ENCODE measurements at regions not wholly inside any gene's neighbourhood (a gene's known extent, or its start where the extent isn't known, plus 50 kb on each side); places are given as distances from the start of the nearest gene placed in this dataset.
A peak's percentile ranks its signal among the peaks of the same experiment; 100 is the strongest.

- no peak overlapping the region for H3K4me3 ChIP-seq
Measured at GRCh38 chr5:86909418-86910295, 291.9 kb downstream of the COX7C start.

DNA sequence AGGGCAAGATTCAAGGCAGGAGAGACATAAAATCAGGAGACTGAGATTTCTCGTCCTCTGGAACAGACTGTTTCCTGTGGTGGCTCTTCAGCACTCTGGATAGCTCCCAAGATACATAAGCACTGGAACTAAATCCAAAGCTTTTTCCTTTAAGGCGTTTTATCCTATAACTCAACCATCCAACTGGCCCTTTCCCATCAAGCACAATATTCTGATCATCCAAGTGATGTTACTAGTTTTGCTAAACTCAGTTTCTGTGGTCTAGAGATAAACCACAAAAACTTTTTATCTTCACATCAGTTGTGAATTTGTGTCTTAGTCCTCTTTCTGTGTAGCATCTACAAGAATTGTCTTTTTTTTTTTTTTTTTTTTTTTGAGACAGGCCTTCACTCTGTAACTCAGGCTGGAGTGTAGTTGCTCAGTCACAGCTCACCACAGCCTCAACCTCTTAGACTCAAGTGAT lies 299.4 kb downstream of the COX7C start:
- H3K9me3 ChIP-seq (replicated peaks), result no peaks in the 10 kb centered on the region
- no peak overlapping the region for H3K4me3 ChIP-seq
- DNase-seq (ENCODE audit: low read depth in 1 of 2, low spot score in 2 of 2), result peak in 1 of 2 experiments; percentile 28
- H3K27me3 ChIP-seq (replicated peaks), result no peaks in the 10 kb centered on the region
- no peaks in the 10 kb centered on the region for H3K36me3 ChIP-seq
- no peak overlapping the region for H3K27ac ChIP-seq
- no peaks in the 10 kb centered on the region for H3K4me1 ChIP-seq (replicated peaks)

More at GRCh38 chr5:86909418-86910295, 291.9 kb downstream of the COX7C start:
- peak overlapping the region; percentile 96 for H3K27ac ChIP-seq
- no peaks in the 10 kb centered on the region for H3K27me3 ChIP-seq (replicated peaks)
- DNase-seq (ENCODE audit: low read depth in 1 of 2, low spot score in 2 of 2), result peak; percentile 56 to 94
- no peaks in the 10 kb centered on the region for H3K9me3 ChIP-seq (replicated peaks)
- H3K4me1 ChIP-seq (replicated peaks), result peaks cover 33% of the 10 kb centered on the region
- no peaks in the 10 kb centered on the region for H3K36me3 ChIP-seq

GRCh38 chr5:86918246-86918645 lies 300.5 kb downstream of the COX7C start:
- DNase-seq (ENCODE audit: low read depth in 1 of 2, low spot score in 2 of 2), result no peak
- H3K27me3 ChIP-seq (replicated peaks), result no peaks in the 10 kb centered on the region; the same call in 1 of the 2 replicates
- H3K27ac ChIP-seq, result no peak overlapping the region
- no peaks in the 10 kb centered on the region for H3K9me3 ChIP-seq (replicated peaks)
- H3K4me3 ChIP-seq, result no peak overlapping the region
- H3K4me1 ChIP-seq (replicated peaks), result no peaks in the 10 kb centered on the region
- H3K36me3 ChIP-seq, result no peaks in the 10 kb centered on the region

GRCh38 chr5:86926033-86926432 lies 308.3 kb downstream of the COX7C start:
- Histone ChIP-seq H3K27me3 (replicated peaks) (peaks cover 4% of the 10 kb centered on the region), H3K36me3 (no peaks in the 10 kb centered on the region), H3K27ac (no peak overlapping the region), H3K4me1 (replicated peaks) (no peaks in the 10 kb centered on the region), H3K9me3 (replicated peaks) (no peaks in the 10 kb centered on the region), H3K4me3 (no peak overlapping the region)
- DNase-seq (ENCODE audit: low read depth in 1 of 2, low spot score in 2 of 2), result no peak

DNA sequence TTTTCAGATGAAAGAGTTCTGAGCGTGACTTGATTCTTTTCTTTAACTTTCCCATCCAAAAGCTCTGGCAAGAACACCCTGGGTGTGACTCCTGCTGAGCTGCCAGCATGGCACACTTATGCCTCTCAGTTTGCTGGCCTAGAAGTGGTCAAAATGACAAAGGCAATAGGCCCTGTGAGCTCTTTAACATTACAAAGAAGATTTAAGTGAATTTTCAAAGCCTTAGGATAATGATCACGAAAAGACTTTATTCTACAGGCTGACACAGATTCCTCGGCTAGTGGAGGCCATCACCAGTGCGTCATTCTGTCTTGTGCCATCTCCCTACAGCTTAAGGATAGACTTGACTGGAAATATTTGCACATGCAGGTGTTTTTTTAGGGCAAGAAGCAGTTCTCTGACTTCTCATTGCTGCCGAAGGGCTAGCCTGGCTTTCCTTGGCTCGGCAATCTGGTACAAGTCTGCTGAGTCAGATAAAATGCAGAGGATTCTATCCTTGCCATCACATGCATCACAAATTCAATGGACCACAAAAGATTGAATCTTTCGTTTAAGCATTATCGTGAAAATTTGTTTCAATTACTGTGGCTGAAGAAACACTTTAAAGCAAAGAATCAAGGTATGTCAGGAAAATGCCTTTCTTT lies 311.5 kb downstream of the COX7C start:
- Histone ChIP-seq H3K27ac (no peak overlapping the region), H3K4me1 (replicated peaks) (no peaks in the 10 kb centered on the region), H3K9me3 (replicated peaks) (no peaks in the 10 kb centered on the region), H3K27me3 (replicated peaks) (peaks cover 10% of the 10 kb centered on the region; the same call in 1 of the 2 replicates), H3K4me3 (no peak overlapping the region), H3K36me3 (no peaks in the 10 kb centered on the region)
- no peak for DNase-seq (ENCODE audit: low read depth in 1 of 2, low spot score in 2 of 2)

- no peaks in the 10 kb centered on the region for H3K4me1 ChIP-seq (replicated peaks)
- no peak overlapping the region for H3K4me3 ChIP-seq
- no peaks in the 10 kb centered on the region for H3K36me3 ChIP-seq
- H3K9me3 ChIP-seq (replicated peaks), result no peaks in the 10 kb centered on the region
- no peak for DNase-seq (ENCODE audit: low read depth in 1 of 2, low spot score in 2 of 2)
- no peak overlapping the region for H3K27ac ChIP-seq
- H3K27me3 ChIP-seq (replicated peaks), result peaks cover 4% of the 10 kb centered on the region; the same call in 1 of the 2 replicates
Measured at GRCh38 chr5:86951761-86952160, 315.9 kb upstream of the RASA1 start.

- H3K27ac ChIP-seq, result no peak overlapping the region
- no peak overlapping the region for H3K4me3 ChIP-seq
- no peaks in the 10 kb centered on the region for H3K9me3 ChIP-seq (replicated peaks)
- no peaks in the 10 kb centered on the region for H3K27me3 ChIP-seq (replicated peaks)
- no peaks in the 10 kb centered on the region for H3K36me3 ChIP-seq
- H3K4me1 ChIP-seq (replicated peaks), result peaks cover 3% of the 10 kb centered on the region
- DNase-seq (ENCODE audit: low read depth in 1 of 2, low spot score in 2 of 2), result no peak
Measured at GRCh38 chr5:86964889-86965288, 302.8 kb upstream of the RASA1 start.

DNA sequence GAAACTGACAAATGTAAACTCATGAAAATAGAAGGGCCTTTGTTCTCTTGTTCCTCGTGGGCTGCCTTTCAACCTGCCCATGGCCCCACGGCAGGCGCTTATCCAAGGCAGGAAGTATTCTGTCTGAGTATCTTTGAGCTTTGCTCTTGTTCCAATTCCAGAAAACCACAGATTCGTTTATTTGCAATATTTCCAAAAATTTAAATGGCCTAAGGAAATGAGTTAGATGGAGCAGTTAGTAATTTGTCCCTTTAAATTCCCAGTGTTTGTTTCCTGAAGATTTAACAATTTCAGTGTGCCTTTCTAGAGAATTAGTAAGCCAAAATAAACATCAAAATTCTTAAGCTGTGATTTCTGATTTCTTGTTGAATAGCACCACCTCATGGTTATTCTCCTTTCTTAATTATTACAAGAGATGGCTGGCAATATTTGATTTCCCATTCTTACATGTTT lies 299.4 kb upstream of the RASA1 start:
- Histone ChIP-seq H3K27ac (no peak overlapping the region), H3K4me3 (no peak overlapping the region), H3K9me3 (replicated peaks) (no peaks in the 10 kb centered on the region), H3K36me3 (no peaks in the 10 kb centered on the region), H3K27me3 (replicated peaks) (no peaks in the 10 kb centered on the region), H3K4me1 (replicated peaks) (peaks cover 3% of the 10 kb centered on the region)
- DNase-seq (ENCODE audit: low read depth in 1 of 2, low spot score in 2 of 2), result peak; percentile 39 to 68

GRCh38 chr5:86970361-86970760 lies 297.3 kb upstream of the RASA1 start:
- H3K36me3 ChIP-seq, result no peaks in the 10 kb centered on the region

DNA sequence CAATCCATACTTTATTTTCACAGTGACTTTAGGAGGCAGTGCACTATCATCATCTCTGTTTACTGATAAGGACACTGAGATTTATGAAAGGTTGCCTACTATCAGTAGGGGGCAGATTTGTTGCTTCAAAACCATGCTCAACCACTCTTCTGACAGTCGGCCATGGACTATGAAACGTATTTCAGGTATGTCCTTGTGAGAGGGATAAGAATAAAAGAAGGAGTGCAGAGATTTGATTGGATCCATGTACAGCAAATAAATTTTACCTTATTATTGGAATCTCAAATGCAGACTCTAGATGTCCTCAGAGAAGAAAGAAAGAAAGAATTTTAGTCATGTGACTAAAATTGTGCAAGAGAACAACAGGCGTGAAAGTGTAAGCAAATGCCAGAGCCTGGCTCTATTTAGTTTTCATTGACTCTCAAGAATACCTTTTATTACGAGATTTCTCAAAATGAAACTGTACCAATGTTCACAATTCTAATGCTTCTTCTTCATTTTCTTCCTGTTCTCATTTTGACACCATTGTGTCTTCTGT lies 296.6 kb upstream of the RASA1 start:
- Histone ChIP-seq H3K27me3 (replicated peaks) (no peaks in the 10 kb centered on the region), H3K36me3 (no peaks in the 10 kb centered on the region), H3K27ac (no peak overlapping the region), H3K4me1 (replicated peaks) (peaks cover 3% of the 10 kb centered on the region), H3K4me3 (no peak overlapping the region), H3K9me3 (replicated peaks) (no peaks in the 10 kb centered on the region)
- peak in 1 of 2 experiments; percentile 12 for DNase-seq (ENCODE audit: low read depth in 1 of 2, low spot score in 2 of 2)

More at GRCh38 chr5:86970361-86970760, 297.3 kb upstream of the RASA1 start:
- DNase-seq (ENCODE audit: low read depth in 1 of 2, low spot score in 2 of 2), result no peak
- Histone ChIP-seq H3K4me3 (no peak overlapping the region), H3K4me1 (replicated peaks) (peaks cover 3% of the 10 kb centered on the region), H3K9me3 (replicated peaks) (no peaks in the 10 kb centered on the region), H3K27ac (no peak overlapping the region), H3K27me3 (replicated peaks) (no peaks in the 10 kb centered on the region)

- no peak overlapping the region for H3K4me3 ChIP-seq
- H3K9me3 ChIP-seq (replicated peaks), result no peaks in the 10 kb centered on the region
- no peaks in the 10 kb centered on the region for H3K27me3 ChIP-seq (replicated peaks)
- no peaks in the 10 kb centered on the region for H3K36me3 ChIP-seq
- peaks cover 6% of the 10 kb centered on the region for H3K4me1 ChIP-seq (replicated peaks)
- H3K27ac ChIP-seq, result no peak overlapping the region
- no peak for DNase-seq (ENCODE audit: low read depth in 1 of 2, low spot score in 2 of 2)
Measured at GRCh38 chr5:86974955-86975354, 292.7 kb upstream of the RASA1 start.

DNA sequence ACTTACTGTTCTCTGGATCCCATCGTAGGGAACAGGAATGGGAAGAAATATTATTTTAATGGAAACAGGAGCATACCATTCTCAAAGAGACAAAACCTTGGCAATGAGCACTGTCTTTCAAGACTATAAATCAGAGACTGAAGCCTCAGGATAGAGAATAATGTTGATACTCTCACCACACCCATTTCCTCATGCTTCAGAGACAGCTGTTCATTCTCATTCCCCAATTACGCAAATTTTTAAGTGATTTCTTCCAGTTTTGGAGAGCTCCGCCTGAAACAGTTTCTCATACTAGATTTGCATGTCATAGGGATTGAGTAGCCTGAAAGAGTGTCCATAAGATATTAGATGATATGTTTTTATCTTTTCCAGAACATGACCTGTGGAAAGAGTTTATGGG lies 290.5 kb upstream of the RASA1 start:
- Histone ChIP-seq H3K9me3 (replicated peaks) (no peaks in the 10 kb centered on the region), H3K36me3 (no peaks in the 10 kb centered on the region), H3K27ac (no peak overlapping the region), H3K27me3 (replicated peaks) (no peaks in the 10 kb centered on the region), H3K4me3 (no peak overlapping the region), H3K4me1 (replicated peaks) (peaks cover 15% of the 10 kb centered on the region)
- DNase-seq (ENCODE audit: low read depth in 1 of 2, low spot score in 2 of 2), result no peak

DNA sequence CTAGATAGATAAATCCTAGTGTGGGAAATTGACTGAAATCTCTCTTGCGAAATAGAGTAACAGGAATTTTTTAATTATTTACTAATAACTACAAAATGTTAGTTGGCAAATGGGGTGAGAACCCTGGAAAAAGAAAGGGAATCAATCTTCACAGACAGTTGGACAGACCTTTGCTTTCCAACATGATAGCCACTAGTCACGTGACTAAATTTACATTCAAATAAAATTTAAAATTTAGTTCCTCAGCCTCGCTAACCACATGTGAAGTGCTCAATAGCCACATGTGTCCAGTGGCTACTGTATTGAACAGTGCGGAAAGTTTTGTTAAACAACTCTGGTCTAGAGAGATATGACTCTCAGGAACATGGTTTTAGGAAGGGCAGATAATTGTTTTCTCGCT lies 289.9 kb upstream of the RASA1 start:
- Histone ChIP-seq H3K27me3 (replicated peaks) (no peaks in the 10 kb centered on the region), H3K4me1 (replicated peaks) (peaks cover 15% of the 10 kb centered on the region), H3K36me3 (no peaks in the 10 kb centered on the region), H3K9me3 (replicated peaks) (no peaks in the 10 kb centered on the region), H3K27ac (no peak overlapping the region), H3K4me3 (no peak overlapping the region)
- DNase-seq (ENCODE audit: low read depth in 1 of 2, low spot score in 2 of 2), result no peak

All from SJSA1 (cell line).